Liver (tissue), 8 donors: ENCODE measurements at regions not wholly inside any gene's neighbourhood (a gene's known extent, or its start where the extent isn't known, plus 50 kb on each side); places are given as distances from the start of the nearest gene placed in this dataset.

ENCODE experiments used
- DNase-seq: peaks from one replicate; pipeline ENCODE4 v3.0.0-alpha.2; 2017; ENCODE audit warnings: low spot score
- H3K27ac ChIP-seq, 2 donors: one replicate each; pipeline ENCODE4 v1.7.0; 2013; ENCODE audit warnings: inconsistent platforms in 2 of 2, low read length in 2 of 2, control low read depth in 1 of 2, low read depth in 1 of 2, mild to moderate bottlenecking in 1 of 2
- H3K27me3 ChIP-seq, 4 donors: one replicate each; pipeline versions ENCODE4 v1.6.1 to v1.7.0; 2013; ENCODE audit warnings: low read length in 3 of 4, inconsistent platforms in 1 of 4, mild to moderate bottlenecking in 1 of 4, moderate library complexity in 1 of 4; ENCODE audit not compliant: control insufficient read depth in 4 of 4, insufficient read depth in 4 of 4
- H3K36me3 ChIP-seq, 4 donors: one replicate each; pipeline versions ENCODE4 v1.6.1 to v1.7.0; 2013; ENCODE audit warnings: low read length in 3 of 4, mild to moderate bottlenecking in 3 of 4, low read depth in 1 of 4, moderate library complexity in 1 of 4; ENCODE audit not compliant: control insufficient read depth in 4 of 4, insufficient read depth in 3 of 4
- H3K4me1 ChIP-seq, 4 donors: one replicate each; pipeline versions ENCODE4 v1.6.1 to v1.7.0; 2013; ENCODE audit warnings: low read length in 3 of 4, mild to moderate bottlenecking in 3 of 4, moderate library complexity in 1 of 4; ENCODE audit not compliant: control insufficient read depth in 4 of 4, insufficient read depth in 4 of 4
- H3K4me3 ChIP-seq, 3 donors: one replicate each; pipeline versions ENCODE4 v1.6.1 to v1.7.0; 2013; ENCODE audit warnings: low read length in 3 of 3, control low read depth in 1 of 3, low read depth in 1 of 3, mild to moderate bottlenecking in 1 of 3
- H3K9ac ChIP-seq, 2 donors: one replicate each; pipeline ENCODE4 v1.7.0; 2013; ENCODE audit warnings: low read length in 2 of 2, mild to moderate bottlenecking in 2 of 2, moderate library complexity in 2 of 2, control low read depth in 1 of 2, low read depth in 1 of 2
- H3K9me3 ChIP-seq, 4 donors: one replicate each; pipeline versions ENCODE4 v1.6.1 to v1.7.0; 2013; ENCODE audit warnings: low read length in 3 of 4; ENCODE audit not compliant: control insufficient read depth in 4 of 4
- EGR1 ChIP-seq, 2 donors: IDR thresholded peaks; 2 replicates each; pipeline ENCODE4 v1.6.1; 2016 to 2018; ENCODE audit warnings: antibody characterized with exemption in 2 of 2, low read depth in 2 of 2
- FOXA1 ChIP-seq: IDR thresholded peaks from 2 replicates; pipeline ENCODE4 v1.6.1; 2016; ENCODE audit warnings: antibody characterized with exemption
- GABPA ChIP-seq, 2 donors: IDR thresholded peaks in 1 of 2; conservative IDR thresholded peaks in 1 of 2; 2 replicates each; pipeline ENCODE4 v1.6.1; 2016; ENCODE audit warnings: antibody characterized with exemption in 2 of 2, mild to moderate bottlenecking in 1 of 2, moderate library complexity in 1 of 2
- HNF4G ChIP-seq: IDR thresholded peaks from 2 replicates; pipeline ENCODE4 v1.6.1; 2016; ENCODE audit warnings: antibody characterized with exemption
- JUND ChIP-seq, 2 donors: IDR thresholded peaks; 2 replicates each; pipeline ENCODE4 v1.6.1; 2016; ENCODE audit warnings: antibody characterized with exemption in 2 of 2
- NR2F2 ChIP-seq: IDR thresholded peaks from 2 replicates; pipeline ENCODE4 v1.6.1; 2016; ENCODE audit warnings: antibody characterized with exemption
- RAD21 ChIP-seq, 2 donors: IDR thresholded peaks; 2 replicates each; pipeline ENCODE4 v1.6.1; 2016; ENCODE audit warnings: antibody characterized with exemption in 2 of 2, mild to moderate bottlenecking in 2 of 2
- RXRA ChIP-seq, 2 donors: IDR thresholded peaks; 2 replicates each; pipeline ENCODE4 v1.6.1; 2017 to 2018; ENCODE audit warnings: antibody characterized with exemption in 2 of 2, mild to moderate bottlenecking in 1 of 2
- SP1 ChIP-seq: IDR thresholded peaks from 2 replicates; pipeline ENCODE4 v1.6.1; 2018; ENCODE audit warnings: antibody characterized with exemption, mild to moderate bottlenecking
- TAF1 ChIP-seq: conservative IDR thresholded peaks from 2 replicates; pipeline ENCODE4 v1.6.1; 2016; ENCODE audit warnings: antibody characterized with exemption, mild to moderate bottlenecking
- YY1 ChIP-seq: IDR thresholded peaks from 2 replicates; pipeline ENCODE4 v1.6.1; 2016; ENCODE audit warnings: antibody characterized with exemption, mild to moderate bottlenecking
- WGBS: extraction: QIAGEN DNeasy Blood & Tissue Kit; methylation state at CpG from one replicate; pipeline ENCODE4 v1.1.7; 2013; 5-methylcytosine and 5-hydroxymethylcytosine counted together
- TF ChIP-seq, protein P1 (sequence below): IDR thresholded peaks from 2 replicates; pipeline ENCODE4 v1.6.1; 2016; ENCODE audit warnings: antibody characterized with exemption
- TF ChIP-seq, protein P2 (sequence below): IDR thresholded peaks from 2 replicates; pipeline ENCODE4 v1.6.1; 2016; ENCODE audit warnings: antibody characterized with exemption, mild to moderate bottlenecking
- TF ChIP-seq, protein P3 (sequence below): IDR thresholded peaks from 2 replicates; pipeline ENCODE4 v1.6.1; 2016; ENCODE audit warnings: antibody characterized with exemption
- TF ChIP-seq, protein P4 (sequence below): IDR thresholded peaks from 2 replicates; pipeline ENCODE4 v1.6.1; 2016; ENCODE audit warnings: antibody characterized with exemption
- TF ChIP-seq, protein P5 (sequence below): fragments of 150-350 bp; IDR thresholded peaks from 2 replicates; pipeline ENCODE4 v1.5.1; 2017; ENCODE audit warnings: improper control_type of control experiment, low read depth, low read length; ENCODE audit not compliant: missing input control
- donor health status: healthy.
- donor health status: healthy.
- donor health status: healthy.
- donor health status: healthy.
- donor health status: healthy.

DNA sequence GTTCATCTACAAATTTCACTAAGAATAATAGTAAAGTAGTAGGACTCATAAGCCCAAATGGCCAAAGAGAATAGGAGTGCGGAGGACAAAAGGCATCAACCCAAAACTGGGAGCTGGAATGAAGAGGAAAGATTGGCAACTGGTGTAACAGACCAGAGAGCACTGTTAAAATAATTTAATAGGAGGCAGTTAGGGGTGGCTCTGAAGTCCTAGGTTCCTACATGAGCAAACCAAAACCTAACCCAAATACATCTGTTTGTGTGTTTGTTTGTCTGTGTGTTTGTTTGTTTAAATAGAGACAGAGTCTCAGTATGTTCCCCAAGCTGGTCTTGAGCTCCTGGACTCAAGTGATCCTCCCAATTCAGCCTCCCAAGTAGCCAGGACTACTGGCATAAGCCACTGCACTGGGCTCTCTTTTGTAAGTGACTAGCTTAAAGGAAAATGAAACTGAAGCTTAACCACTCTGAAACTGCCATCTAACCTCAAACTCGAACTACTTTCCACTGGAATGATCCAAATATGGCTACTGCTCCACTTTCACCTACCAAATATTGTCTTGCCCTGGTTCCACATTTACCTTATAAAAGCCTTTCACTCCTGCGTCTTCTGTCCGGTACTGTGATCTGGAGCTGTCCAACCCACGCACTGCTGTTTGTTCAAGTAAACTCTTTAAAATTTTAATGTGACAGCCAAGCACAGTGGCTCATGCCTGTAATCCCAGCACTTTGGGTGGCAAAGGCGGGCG, 94.9 kb downstream of the AKR1D1 start:
- 77% methylated on average over 7 of the region's 7 CpGs for WGBS
- no peak for DNase-seq
- H3K9ac ChIP-seq, result no peak overlapping the region

DNA sequence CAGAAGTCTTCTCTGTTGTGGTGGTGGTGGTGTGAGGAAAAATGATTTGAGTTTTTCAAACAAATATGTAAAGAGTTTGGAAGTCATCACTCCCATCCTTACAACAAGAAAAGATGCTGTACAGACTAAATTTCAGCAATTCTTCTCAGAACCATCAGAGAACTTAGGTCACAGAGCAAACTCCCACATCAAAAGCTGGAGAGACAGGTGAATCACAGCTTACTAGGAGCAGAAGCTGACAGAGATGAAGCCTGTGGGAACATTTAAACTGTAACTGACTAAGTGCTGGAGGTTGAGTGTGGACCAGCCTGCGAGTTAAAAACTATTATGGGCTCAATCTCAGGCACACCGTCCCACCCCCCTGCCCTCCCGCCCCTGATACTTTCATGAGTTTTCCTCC, 97.3 kb downstream of the AKR1D1 start:
- TF ChIP-seq RXRA (IDR thresholded peaks at IDR 0.05), result no peak
- TF ChIP-seq GABPA (IDR thresholded peaks at IDR 0.05 in 1 of 2, conservative IDR thresholded peaks at IDR 0.05 in 1 of 2), result no peak
- TF ChIP-seq, protein P1, sequence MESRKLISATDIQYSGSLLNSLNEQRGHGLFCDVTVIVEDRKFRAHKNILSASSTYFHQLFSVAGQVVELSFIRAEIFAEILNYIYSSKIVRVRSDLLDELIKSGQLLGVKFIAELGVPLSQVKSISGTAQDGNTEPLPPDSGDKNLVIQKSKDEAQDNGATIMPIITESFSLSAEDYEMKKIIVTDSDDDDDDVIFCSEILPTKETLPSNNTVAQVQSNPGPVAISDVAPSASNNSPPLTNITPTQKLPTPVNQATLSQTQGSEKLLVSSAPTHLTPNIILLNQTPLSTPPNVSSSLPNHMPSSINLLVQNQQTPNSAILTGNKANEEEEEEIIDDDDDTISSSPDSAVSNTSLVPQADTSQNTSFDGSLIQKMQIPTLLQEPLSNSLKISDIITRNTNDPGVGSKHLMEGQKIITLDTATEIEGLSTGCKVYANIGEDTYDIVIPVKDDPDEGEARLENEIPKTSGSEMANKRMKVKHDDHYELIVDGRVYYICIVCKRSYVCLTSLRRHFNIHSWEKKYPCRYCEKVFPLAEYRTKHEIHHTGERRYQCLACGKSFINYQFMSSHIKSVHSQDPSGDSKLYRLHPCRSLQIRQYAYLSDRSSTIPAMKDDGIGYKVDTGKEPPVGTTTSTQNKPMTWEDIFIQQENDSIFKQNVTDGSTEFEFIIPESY, result no peak
- no peak for TF ChIP-seq YY1
- no peak for TF ChIP-seq FOXA1
- no peak for TF ChIP-seq JUND (IDR thresholded peaks at IDR 0.05)
- TF ChIP-seq SP1, result no peak
- TF ChIP-seq, protein P2, sequence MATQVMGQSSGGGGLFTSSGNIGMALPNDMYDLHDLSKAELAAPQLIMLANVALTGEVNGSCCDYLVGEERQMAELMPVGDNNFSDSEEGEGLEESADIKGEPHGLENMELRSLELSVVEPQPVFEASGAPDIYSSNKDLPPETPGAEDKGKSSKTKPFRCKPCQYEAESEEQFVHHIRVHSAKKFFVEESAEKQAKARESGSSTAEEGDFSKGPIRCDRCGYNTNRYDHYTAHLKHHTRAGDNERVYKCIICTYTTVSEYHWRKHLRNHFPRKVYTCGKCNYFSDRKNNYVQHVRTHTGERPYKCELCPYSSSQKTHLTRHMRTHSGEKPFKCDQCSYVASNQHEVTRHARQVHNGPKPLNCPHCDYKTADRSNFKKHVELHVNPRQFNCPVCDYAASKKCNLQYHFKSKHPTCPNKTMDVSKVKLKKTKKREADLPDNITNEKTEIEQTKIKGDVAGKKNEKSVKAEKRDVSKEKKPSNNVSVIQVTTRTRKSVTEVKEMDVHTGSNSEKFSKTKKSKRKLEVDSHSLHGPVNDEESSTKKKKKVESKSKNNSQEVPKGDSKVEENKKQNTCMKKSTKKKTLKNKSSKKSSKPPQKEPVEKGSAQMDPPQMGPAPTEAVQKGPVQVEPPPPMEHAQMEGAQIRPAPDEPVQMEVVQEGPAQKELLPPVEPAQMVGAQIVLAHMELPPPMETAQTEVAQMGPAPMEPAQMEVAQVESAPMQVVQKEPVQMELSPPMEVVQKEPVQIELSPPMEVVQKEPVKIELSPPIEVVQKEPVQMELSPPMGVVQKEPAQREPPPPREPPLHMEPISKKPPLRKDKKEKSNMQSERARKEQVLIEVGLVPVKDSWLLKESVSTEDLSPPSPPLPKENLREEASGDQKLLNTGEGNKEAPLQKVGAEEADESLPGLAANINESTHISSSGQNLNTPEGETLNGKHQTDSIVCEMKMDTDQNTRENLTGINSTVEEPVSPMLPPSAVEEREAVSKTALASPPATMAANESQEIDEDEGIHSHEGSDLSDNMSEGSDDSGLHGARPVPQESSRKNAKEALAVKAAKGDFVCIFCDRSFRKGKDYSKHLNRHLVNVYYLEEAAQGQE, result no peak
- no peak for TF ChIP-seq TAF1
- TF ChIP-seq, protein P3, sequence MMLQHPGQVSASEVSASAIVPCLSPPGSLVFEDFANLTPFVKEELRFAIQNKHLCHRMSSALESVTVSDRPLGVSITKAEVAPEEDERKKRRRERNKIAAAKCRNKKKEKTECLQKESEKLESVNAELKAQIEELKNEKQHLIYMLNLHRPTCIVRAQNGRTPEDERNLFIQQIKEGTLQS, result no peak
- TF ChIP-seq, protein P4, sequence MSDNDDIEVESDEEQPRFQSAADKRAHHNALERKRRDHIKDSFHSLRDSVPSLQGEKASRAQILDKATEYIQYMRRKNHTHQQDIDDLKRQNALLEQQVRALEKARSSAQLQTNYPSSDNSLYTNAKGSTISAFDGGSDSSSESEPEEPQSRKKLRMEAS, result no peak
- no peak for TF ChIP-seq HNF4G
- TF ChIP-seq RAD21 (IDR thresholded peaks at IDR 0.05), result no peak
- no peak for TF ChIP-seq EGR1 (IDR thresholded peaks at IDR 0.05; ENCODE audit: low read depth in 2 of 2)
- TF ChIP-seq, protein P5, sequence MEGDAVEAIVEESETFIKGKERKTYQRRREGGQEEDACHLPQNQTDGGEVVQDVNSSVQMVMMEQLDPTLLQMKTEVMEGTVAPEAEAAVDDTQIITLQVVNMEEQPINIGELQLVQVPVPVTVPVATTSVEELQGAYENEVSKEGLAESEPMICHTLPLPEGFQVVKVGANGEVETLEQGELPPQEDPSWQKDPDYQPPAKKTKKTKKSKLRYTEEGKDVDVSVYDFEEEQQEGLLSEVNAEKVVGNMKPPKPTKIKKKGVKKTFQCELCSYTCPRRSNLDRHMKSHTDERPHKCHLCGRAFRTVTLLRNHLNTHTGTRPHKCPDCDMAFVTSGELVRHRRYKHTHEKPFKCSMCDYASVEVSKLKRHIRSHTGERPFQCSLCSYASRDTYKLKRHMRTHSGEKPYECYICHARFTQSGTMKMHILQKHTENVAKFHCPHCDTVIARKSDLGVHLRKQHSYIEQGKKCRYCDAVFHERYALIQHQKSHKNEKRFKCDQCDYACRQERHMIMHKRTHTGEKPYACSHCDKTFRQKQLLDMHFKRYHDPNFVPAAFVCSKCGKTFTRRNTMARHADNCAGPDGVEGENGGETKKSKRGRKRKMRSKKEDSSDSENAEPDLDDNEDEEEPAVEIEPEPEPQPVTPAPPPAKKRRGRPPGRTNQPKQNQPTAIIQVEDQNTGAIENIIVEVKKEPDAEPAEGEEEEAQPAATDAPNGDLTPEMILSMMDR, result no peak
- no peak for TF ChIP-seq NR2F2
- Histone ChIP-seq H3K27me3 (no peaks in the 10 kb centered on the region), H3K4me3 (no peak overlapping the region), H3K36me3 (no peaks in the 10 kb centered on the region), H3K9ac (no peak overlapping the region), H3K27ac (no peak overlapping the region), H3K4me1 (peaks cover 0 to 6% (median 2%) of the 10 kb centered on the region in 4 donors), H3K9me3 (no peaks in the 10 kb centered on the region)
- no peak for DNase-seq
- 93% methylated on average over 3 of the region's 3 CpGs for WGBS

More for the DNA sequence above, 94.9 kb downstream of the AKR1D1 start:
- Histone ChIP-seq H3K4me1 (peaks cover 0 to 6% (median 2%) of the 10 kb centered on the region in 4 donors), H3K27ac (no peak overlapping the region), H3K27me3 (no peaks in the 10 kb centered on the region), H3K4me3 (peak overlapping the region in 1 of 3 donors; percentile 29), H3K9me3 (no peaks in the 10 kb centered on the region), H3K36me3 (no peaks in the 10 kb centered on the region)
- TF ChIP-seq, protein P2, result peak; percentile 81
- TF ChIP-seq NR2F2 (no peak), SP1 (peak; percentile 14)
